Karpas-422 (cell line): ENCODE measurements at regions not wholly inside any gene's neighbourhood (a gene's known extent, or its start where the extent isn't known, plus 50 kb on each side); places are given as distances from the start of the nearest gene placed in this dataset.

Experiments used
- DNase-seq: peaks from one replicate; pipeline ENCODE4 v3.0.0-alpha.2; 2015
- H2AFZ ChIP-seq: fragments of 200-600 bp; sonication (generic); 2 replicates; pipeline ENCODE4 v1.6.1; 2014; ENCODE audit warnings: antibody characterized with exemption, low read length, mixed read lengths
- H3K27ac ChIP-seq: fragments of 200-600 bp; sonication (generic); 2 replicates; pipeline ENCODE4 v1.5.1; 2014; ENCODE audit warnings: mild to moderate bottlenecking, low read length, moderate library complexity
- H3K27me3 ChIP-seq: fragments of 200-600 bp; sonication (generic); 2 replicates; pipeline ENCODE4 v1.6.1; 2014; ENCODE audit warnings: low read length, mixed read lengths
- H3K36me3 ChIP-seq: fragments of 200-600 bp; sonication (generic); 2 replicates; pipeline ENCODE4 v1.6.1; 2014; ENCODE audit warnings: low read length, mixed read lengths; ENCODE audit not compliant: insufficient read depth
- H3K4me1 ChIP-seq: fragments of 200-600 bp; sonication (generic); 2 replicates; pipeline ENCODE4 v1.6.1; 2014; ENCODE audit warnings: mild to moderate bottlenecking, low read length, mixed read lengths
- H3K4me2 ChIP-seq: fragments of 200-600 bp; sonication (generic); 2 replicates; pipeline ENCODE4 v1.6.1; 2014; ENCODE audit warnings: low read length, low read depth, mild to moderate bottlenecking; ENCODE audit not compliant: poor library complexity, severe bottlenecking
- H3K4me3 ChIP-seq: fragments of 200-600 bp; sonication (generic); 2 replicates; pipeline ENCODE4 v1.5.1; 2014; ENCODE audit warnings: mild to moderate bottlenecking, antibody characterized with exemption, low read length, mixed read lengths
- H3K79me2 ChIP-seq: fragments of 200-600 bp; sonication (generic); 2 replicates; pipeline ENCODE4 v1.6.1; 2014; ENCODE audit warnings: mild to moderate bottlenecking, low read length, mixed read lengths
- H3K9ac ChIP-seq: fragments of 200-600 bp; sonication (generic); 2 replicates; pipeline ENCODE4 v1.6.0; 2014; ENCODE audit warnings: low read length
- H3K9me2 ChIP-seq: fragments of 200-600 bp; sonication (generic), shearing (Covaris generic); replicated peaks from 2 replicates; pipeline ENCODE4 v1.6.0; 2014; ENCODE audit warnings: mild to moderate bottlenecking, low read length, moderate library complexity; ENCODE audit not compliant: insufficient read depth
- H3K9me3 ChIP-seq: fragments of 300-700, 200-600 bp; sonication (generic); 2 replicates; pipeline ENCODE4 v1.6.1; 2014; ENCODE audit warnings: low read length, mixed read lengths
- H4K20me1 ChIP-seq: fragments of 200-600 bp; sonication (generic); 2 replicates; pipeline ENCODE4 v1.6.1; 2014; ENCODE audit warnings: mild to moderate bottlenecking, antibody characterized with exemption, low read length, low read depth; ENCODE audit not compliant: insufficient read depth

GRCh38 chr5:57831090-57831489, 348.5 kb upstream of the ACTBL2 start:
- DNase-seq: no peak
- Histone ChIP-seq H3K9me3 (no peaks in the 10 kb centered on the region), H3K4me1 (no peaks in the 10 kb centered on the region), H3K4me3 (no peak overlapping the region), H3K4me2 (no peak overlapping the region), H3K9me2 (no peaks in the 10 kb centered on the region), H3K9ac (no peak overlapping the region), H3K27me3 (no peaks in the 10 kb centered on the region), H4K20me1 (no peaks in the 10 kb centered on the region), H2AFZ (no peak overlapping the region), H3K36me3 (no peaks in the 10 kb centered on the region), H3K79me2 (no peaks in the 10 kb centered on the region), H3K27ac (no peak overlapping the region)

GRCh38 chr5:57828221-57828620, 345.6 kb upstream of the ACTBL2 start:
- no peak for DNase-seq
- Histone ChIP-seq H3K27me3 (no peaks in the 10 kb centered on the region), H3K9me3 (no peaks in the 10 kb centered on the region), H3K36me3 (no peaks in the 10 kb centered on the region), H3K27ac (no peak overlapping the region), H3K4me3 (no peak overlapping the region), H3K4me1 (no peaks in the 10 kb centered on the region), H4K20me1 (no peaks in the 10 kb centered on the region), H3K9me2 (no peaks in the 10 kb centered on the region), H2AFZ (no peak overlapping the region), H3K9ac (no peak overlapping the region), H3K4me2 (no peak overlapping the region), H3K79me2 (no peaks in the 10 kb centered on the region)

GRCh38 chr5:57825031-57825686, 342.5 kb upstream of the ACTBL2 start:
- no peaks in the 10 kb centered on the region for H3K79me2 ChIP-seq
- no peak overlapping the region for H3K4me2 ChIP-seq
- no peak for DNase-seq
- H3K9me2 ChIP-seq: no peaks in the 10 kb centered on the region
- H2AFZ ChIP-seq: no peak overlapping the region
- H3K27me3 ChIP-seq: no peaks in the 10 kb centered on the region
- H3K9me3 ChIP-seq: no peaks in the 10 kb centered on the region
- no peaks in the 10 kb centered on the region for H3K4me1 ChIP-seq
- H3K4me3 ChIP-seq: no peak overlapping the region
- no peak overlapping the region for H3K27ac ChIP-seq
- H3K9ac ChIP-seq: no peak overlapping the region
- H3K36me3 ChIP-seq: no peaks in the 10 kb centered on the region
- no peaks in the 10 kb centered on the region for H4K20me1 ChIP-seq

- H3K4me2 ChIP-seq: no peak overlapping the region
- H2AFZ ChIP-seq: no peak overlapping the region
- no peaks in the 10 kb centered on the region for H3K36me3 ChIP-seq
- H3K9me2 ChIP-seq: no peaks in the 10 kb centered on the region
- no peak overlapping the region for H3K4me3 ChIP-seq
- H4K20me1 ChIP-seq: no peaks in the 10 kb centered on the region
- DNase-seq: no peak
- no peaks in the 10 kb centered on the region for H3K79me2 ChIP-seq
- H3K27me3 ChIP-seq: no peaks in the 10 kb centered on the region
- H3K9ac ChIP-seq: no peak overlapping the region
- H3K9me3 ChIP-seq: no peaks in the 10 kb centered on the region
- H3K27ac ChIP-seq: no peak overlapping the region
- H3K4me1 ChIP-seq: no peaks in the 10 kb centered on the region
Measured at GRCh38 chr5:57824623-57825022, 342.0 kb upstream of the ACTBL2 start.

GRCh38 chr5:57824047-57824446, 341.4 kb upstream of the ACTBL2 start:
- no peaks in the 10 kb centered on the region for H3K27me3 ChIP-seq
- no peak overlapping the region for H2AFZ ChIP-seq
- H3K9ac ChIP-seq: no peak overlapping the region
- no peak for DNase-seq
- no peaks in the 10 kb centered on the region for H3K9me3 ChIP-seq
- H3K4me1 ChIP-seq: no peaks in the 10 kb centered on the region
- no peak overlapping the region for H3K4me3 ChIP-seq
- no peaks in the 10 kb centered on the region for H3K79me2 ChIP-seq
- no peak overlapping the region for H3K27ac ChIP-seq
- H4K20me1 ChIP-seq: no peaks in the 10 kb centered on the region
- no peaks in the 10 kb centered on the region for H3K9me2 ChIP-seq
- no peaks in the 10 kb centered on the region for H3K36me3 ChIP-seq
- no peak overlapping the region for H3K4me2 ChIP-seq

- Histone ChIP-seq H3K4me3 (no peak overlapping the region), H3K4me1 (no peaks in the 10 kb centered on the region), H3K36me3 (no peaks in the 10 kb centered on the region), H3K4me2 (no peak overlapping the region), H2AFZ (no peak overlapping the region), H4K20me1 (no peaks in the 10 kb centered on the region), H3K9ac (no peak overlapping the region), H3K9me2 (no peaks in the 10 kb centered on the region), H3K9me3 (no peaks in the 10 kb centered on the region), H3K27me3 (no peaks in the 10 kb centered on the region), H3K27ac (no peak overlapping the region), H3K79me2 (no peaks in the 10 kb centered on the region)
- DNase-seq: no peak
Measured at GRCh38 chr5:57822651-57823050, 340.0 kb upstream of the ACTBL2 start.

- H3K4me2 ChIP-seq: no peak overlapping the region
Measured at GRCh38 chr5:57818397-57818796, 335.8 kb upstream of the ACTBL2 start.

GRCh38 chr5:57817924-57818323, 335.3 kb upstream of the ACTBL2 start:
- no peaks in the 10 kb centered on the region for H3K79me2 ChIP-seq
- no peak overlapping the region for H3K9ac ChIP-seq
- no peaks in the 10 kb centered on the region for H3K9me2 ChIP-seq
- no peaks in the 10 kb centered on the region for H3K9me3 ChIP-seq
- H3K4me2 ChIP-seq: no peak overlapping the region
- H2AFZ ChIP-seq: no peak overlapping the region
- no peak for DNase-seq
- H3K4me3 ChIP-seq: no peak overlapping the region
- no peaks in the 10 kb centered on the region for H3K36me3 ChIP-seq
- no peaks in the 10 kb centered on the region for H3K27me3 ChIP-seq
- no peak overlapping the region for H3K27ac ChIP-seq
- H3K4me1 ChIP-seq: no peaks in the 10 kb centered on the region
- no peaks in the 10 kb centered on the region for H4K20me1 ChIP-seq

More at GRCh38 chr5:57818397-57818796, 335.8 kb upstream of the ACTBL2 start:
- Histone ChIP-seq H3K9me2 (no peaks in the 10 kb centered on the region), H3K27ac (no peak overlapping the region), H2AFZ (no peak overlapping the region), H3K79me2 (no peaks in the 10 kb centered on the region), H3K27me3 (no peaks in the 10 kb centered on the region), H3K4me1 (no peaks in the 10 kb centered on the region), H4K20me1 (no peaks in the 10 kb centered on the region), H3K9me3 (no peaks in the 10 kb centered on the region), H3K9ac (no peak overlapping the region), H3K4me3 (no peak overlapping the region), H3K36me3 (no peaks in the 10 kb centered on the region)
- no peak for DNase-seq
